ENCODE measurements at regions not wholly inside any gene's neighbourhood (a gene's known extent, or its start where the extent isn't known, plus 50 kb on each side); places are given as distances from the start of the nearest gene placed in this dataset.
"Not testable (repeated sequence)": the region's sequence is repeated elsewhere in the genome, so short reads cannot be mapped to it uniquely, and the experiment has no call there.

DNA sequence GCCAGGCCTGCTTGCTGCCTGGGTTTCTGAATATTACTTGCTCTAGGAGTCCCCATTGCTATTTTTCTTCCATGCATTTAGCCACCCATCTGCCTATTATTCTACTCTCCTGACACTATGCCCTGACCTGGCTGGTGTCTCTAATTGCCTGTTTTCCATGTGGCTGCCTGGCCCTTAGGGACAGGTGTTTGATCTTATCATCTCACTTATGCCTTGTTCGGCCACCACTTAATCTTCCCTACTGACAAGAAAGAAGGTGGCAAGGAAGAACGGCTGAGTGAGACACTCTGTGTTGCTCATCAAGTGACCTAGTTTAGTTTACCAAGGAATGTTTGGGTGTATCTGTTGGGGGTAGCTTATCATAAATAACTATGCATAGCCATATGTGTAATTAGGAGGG is 50.4 kb upstream of the RAPH1 start:
- DNase-seq, result peak; percentile 34

DNA sequence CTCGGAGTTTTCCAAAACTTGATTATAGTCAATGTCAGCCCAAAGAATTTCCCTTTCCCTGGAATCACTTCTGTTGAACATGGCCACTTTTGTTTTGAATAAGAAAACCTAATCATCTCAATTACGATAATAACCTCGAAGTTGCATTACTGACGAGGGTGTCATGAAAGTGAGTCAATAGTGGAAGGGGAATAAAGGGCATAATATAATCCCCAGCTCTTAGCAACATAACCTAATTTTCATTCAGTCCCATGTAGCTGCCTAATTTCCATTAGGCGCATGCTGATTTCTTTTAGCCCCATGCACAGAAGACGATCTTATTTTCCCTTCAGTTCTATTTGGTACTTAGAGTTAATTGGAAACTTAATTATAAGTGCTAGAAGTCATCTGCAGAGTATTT is 51.1 kb upstream of the RAPH1 start:
- peak; percentile 41 for DNase-seq

DNA sequence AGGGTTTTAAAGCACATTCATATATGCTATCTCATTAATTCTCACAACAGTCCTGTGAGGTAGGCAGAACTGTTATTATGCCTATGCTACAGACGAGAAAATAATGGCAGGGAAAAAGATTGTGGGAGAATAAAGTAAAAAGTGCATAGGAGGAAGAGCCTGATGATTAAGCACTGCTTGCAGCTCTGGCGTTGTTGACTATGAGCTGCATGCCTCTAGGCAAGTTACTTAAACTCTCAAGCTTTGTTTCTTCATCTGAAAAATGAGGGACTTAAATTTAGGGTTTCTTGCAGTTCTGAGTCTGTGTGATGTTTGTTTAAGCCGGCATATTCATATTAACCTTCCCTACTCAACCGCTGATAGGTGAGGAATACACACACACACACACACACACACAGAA is 51.6 kb upstream of the RAPH1 start:
- DNase-seq, result no peak

DNA sequence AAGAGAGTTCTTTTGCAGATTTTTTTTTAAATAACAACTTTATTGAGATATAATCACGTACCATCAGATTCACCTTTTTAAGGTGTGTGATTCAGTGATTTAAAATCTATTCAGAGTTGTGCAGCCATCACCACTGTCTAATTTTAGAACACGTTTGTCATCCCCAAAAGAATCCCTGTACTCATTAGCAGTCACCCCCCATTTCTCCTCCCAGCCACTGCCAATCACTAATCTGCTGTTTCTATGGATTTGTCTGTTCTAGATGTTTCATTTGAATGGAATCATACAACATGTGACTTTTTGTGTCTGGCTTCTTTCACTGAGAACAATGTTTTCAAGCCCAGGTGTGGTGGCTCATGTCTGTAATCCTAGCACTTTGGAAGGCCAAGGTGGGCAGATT is 55.4 kb upstream of the RAPH1 start:
- DNase-seq, result peak; percentile 6

DNA sequence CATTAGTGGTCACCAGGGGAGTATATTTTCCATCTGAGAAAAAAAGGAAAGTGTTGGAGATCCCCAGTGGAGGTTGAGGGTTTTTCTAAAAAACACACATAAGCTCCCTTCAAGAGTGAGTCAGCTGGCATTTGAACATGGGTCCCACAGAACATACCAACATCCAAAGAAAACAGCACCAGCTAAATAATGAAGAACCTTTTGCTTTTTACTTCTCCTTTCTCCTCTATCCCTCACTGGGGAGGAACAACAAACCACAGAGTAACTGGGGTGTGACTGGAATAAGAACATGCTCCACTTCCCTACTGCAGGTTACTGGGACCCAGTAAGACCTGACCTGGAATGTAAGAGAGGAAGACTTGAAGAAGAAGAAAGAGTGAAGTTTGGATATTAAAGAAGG is 56.5 kb upstream of the RAPH1 start:
- DNase-seq, result peak; percentile 26

DNA sequence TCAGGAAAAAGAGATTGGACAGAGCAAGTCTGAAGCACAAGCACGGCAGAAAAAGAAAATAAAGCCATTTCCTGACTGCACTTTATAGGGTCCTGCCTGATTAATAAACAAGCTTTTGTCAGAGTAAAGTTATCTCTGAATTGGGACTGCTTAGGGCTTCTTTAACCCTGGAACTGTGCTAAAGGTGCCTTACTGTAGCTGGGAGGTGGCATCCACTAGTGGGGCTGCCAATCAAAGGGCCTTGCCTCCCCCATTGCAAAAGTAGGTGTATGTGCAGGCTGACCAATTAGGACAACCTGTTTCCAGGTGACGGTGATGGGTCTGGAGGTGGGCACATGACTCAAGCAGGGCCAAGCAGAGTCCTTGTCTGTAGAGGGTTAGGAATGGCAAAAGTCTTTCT is 57.4 kb upstream of the RAPH1 start:
- no peak for DNase-seq

DNA sequence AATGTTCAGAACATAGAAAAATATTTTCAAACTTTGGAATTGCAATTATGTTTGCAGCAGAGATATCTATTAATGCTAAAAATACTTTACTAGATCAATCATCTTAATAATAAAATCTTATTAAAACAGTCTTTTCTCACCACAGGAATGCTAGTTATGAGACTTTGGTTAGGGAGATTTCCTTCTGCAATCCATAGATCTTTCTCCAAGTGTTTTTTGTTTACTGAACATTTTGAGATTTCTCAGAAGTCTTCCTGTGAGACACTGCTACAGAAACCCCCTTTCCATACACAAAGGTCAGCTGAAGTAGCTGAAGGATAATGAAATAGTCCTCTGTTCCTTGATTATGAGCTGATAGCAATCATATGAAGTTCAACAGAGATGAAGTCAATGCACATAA is 59.4 kb upstream of the RAPH1 start:
- peak; percentile 70 for DNase-seq

DNA sequence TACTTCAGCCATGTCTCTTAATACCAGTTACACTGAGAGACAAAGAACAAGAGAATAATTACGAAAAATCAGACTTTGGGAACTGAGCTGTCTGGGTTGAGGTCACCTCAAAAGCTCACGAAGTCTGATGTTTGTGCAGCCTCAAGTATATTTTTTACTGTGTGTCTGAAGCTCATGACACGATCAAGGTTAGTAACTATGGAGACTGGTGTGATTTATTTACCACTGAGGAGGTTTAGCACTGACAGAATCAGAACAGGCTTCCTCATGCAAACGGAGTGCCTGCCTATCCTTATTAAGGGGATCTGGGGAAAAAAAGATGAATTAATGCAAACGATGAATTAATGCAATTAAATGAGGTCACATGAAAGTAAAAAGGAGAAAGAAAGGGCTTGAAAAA is 61.1 kb upstream of the RAPH1 start:
- no peak for DNase-seq

DNA sequence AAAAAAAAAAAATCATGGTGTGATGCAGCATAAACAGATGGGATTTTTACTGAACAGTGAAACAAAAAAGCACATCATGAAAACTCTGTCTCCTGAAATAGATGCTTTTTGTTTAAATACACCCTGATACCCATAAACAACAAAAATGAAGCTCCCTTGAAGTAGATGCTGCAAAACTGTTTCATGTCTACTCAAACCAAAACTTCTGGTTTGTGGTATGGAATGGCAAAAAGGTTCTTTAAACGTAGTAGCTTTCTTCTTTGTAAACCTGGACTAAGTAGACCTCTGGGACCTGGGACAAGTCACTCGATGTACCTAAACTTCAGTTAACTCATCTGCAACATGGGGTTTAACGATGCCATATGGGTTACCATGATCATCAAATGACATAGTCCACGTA is 64.4 kb upstream of the RAPH1 start:
- DNase-seq, result no peak

DNA sequence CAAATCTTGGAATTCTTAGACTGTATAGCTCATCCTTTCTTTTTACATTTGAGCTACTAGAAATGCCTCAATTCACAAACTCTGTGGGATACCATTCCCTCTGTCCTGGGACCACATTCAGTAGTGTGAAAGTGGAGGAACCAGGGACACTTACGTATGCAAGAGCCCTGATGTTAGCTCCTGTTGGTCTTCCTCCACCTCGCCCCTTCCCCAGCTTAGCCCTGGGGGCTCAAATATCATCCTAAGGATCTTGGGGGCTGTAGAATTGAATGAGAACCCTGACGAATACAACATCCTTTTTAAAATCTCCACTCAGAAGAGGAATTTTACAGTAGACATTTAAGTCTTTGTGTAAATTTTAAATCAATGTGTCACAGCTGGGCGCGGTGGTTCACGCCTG is 65.2 kb upstream of the RAPH1 start:
- DNase-seq, result no peak

DNA sequence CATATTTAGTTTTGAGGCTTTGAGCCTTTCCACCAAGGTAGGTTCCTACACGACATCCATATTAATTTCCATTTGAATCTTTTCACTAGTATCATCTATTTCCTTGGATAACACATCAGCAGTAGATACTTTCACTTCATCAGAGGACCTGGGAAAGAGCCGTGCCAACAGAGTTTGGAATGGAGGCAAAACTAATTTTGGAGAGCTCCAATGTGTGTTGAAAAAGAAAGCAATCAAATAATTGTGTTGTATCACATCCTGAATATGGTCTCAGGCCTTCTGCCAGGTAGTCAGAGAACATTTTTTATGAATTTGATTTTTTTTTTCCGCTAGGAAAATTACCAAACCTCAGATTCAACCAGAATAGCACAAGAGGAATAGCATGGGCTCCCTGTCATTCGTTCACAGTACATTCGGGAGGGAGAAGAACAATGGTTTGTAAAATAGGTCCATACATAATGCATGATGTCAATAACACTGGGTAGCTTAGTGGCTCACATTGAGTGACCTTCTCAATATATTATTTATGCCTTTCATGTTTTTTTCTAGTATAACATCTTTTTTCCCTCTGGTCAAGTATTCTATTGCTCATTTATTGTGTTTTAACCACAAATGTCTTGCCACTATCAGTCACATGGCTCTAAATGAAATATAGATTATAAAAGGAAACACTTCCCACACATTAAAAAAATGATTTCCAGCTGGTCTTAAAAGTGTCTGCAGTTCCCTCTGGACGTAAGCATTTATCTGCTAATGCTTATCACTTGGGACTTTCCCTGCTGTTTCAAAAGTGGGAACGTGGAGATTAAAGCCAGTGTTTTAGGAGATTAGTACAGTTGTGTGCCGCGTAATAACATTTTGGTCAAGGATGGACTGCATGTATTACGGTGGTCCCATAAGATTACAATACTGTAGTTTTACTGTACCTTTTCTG is 68.6 kb upstream of the RAPH1 start:
- peak; percentile 4 for DNase-seq

DNA sequence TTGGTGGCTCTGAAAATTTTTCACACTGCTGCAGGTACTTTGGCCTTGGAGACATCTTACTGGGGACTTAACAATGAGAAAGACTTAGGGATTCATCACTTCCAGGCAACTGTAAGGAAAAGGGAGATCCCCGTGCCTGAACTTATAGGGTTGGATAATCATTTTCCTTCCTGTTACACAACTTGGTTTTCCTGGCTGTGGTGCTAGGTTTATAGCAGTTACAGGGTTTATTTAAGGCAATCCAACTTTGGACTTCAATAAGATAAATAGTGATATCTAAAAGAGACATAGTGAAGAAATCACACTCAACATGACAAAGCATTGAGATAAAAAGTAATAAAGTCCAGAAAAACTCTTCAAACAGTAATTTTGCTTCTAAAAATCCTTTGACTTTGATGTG is 70.2 kb upstream of the RAPH1 start:
- DNase-seq, result no peak

DNA sequence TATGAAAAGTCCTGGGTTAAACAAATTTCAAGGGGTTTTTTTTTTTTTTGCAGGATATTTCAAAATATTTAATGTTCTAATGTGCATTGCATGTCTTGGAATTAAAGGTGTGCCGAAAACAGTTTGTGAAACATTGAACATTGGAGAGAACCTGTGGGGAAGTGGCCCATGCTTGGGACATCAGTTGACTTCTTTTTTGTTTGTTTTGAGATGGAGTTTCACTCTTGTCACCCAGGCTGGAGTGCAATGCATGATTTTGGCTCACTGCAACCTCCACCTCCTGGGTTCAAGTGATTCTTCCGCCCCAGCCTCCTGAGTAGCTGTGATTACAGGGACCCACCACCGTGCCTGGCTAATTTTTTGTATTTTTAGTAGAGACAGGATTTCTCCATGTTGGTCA is 71.0 kb upstream of the RAPH1 start:
- no peak for DNase-seq

DNA sequence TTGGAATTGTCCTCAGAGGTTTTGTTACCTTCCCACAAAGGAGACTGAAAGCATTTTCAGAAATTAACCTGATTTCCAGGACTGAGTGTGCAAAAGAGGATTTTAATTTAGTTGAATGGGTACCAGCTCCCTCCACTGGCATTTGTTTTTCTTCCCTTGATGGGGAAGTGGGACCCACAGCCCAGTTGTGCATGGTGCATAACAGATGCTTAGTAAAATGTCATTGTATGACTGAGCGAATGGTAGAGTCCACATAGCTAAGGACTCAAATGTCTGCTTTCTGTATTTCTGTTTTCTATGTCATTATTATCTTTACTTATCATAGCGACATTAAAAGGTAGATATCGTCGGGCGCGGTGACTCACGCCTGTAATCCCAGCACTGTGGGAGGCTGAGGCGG is 75.5 kb upstream of the RAPH1 start:
- no peak for DNase-seq

DNA sequence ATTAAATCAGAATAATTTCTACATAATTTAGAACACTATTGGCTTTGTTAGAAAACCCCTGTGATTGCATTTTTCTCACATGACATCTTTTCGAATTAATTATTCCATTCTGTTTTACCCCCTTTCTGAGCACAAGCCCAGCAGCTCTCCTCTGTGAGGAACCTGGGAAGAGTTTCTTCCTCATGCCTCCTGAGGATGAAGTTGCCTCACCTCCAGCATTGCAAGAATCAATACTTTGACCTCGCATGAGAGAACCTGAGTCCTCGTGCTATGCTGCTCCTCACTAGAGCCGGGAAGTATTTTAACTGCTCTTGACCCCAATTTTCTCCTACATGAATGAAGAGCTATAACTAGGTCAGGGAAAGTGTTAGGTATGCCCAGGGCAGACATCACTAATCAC is 77.1 kb upstream of the RAPH1 start:
- no peak for DNase-seq

DNA sequence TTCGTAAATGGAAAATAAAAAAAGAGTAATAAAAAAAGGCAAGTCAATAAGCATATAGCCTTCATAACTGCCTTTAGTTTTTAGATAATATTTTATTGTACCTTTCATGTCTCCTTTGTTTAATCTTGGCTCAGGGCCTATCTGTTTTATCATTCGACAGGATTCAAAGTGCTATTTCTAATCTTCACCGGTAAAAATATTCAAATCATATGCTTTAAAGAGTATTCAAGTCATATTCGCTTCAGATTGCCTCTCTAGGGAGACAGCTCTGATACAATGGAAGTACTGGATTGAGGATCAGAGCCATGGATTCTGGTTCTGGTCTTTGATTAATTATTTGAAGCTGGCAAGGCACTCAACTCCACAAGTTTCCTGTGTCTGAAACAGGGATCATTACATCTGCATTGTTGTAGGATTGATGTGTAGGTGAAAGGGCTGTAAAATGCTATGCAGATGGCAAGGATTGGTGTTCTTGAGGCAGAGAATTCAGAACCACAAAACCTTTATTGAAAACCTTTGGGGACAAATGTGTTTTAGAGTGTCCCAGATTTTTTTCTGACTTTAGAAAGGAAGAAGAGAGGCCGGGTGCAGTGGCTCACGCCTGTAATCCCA is 84.3 kb upstream of the RAPH1 start:
- no peak for DNase-seq

DNA sequence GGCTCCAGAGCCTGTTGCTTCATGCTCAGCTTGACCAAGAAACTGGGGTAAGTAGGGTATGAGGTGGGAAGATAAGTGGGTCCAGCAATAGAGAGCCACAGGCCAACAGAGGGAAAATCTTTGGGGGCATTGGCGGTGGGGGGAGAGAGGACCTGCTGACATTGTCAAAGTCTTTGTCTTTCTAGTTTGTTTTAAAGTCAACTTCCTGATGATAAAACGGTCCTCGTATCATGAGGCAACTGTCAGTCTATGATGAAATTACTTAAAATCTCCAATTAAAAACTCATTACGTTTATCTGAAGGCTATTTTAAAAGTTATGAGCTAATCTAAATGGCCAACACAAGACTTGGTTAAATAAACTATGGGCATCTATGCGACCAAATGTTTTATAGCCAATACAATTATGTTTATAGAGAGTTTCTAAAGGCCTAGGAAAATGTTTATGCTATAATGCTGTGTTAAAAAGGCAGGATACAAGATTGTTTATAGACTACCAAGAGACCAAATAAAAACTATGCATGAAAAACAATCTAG is 84.4 kb upstream of the CD28 start:
- no peak for DNase-seq

DNA sequence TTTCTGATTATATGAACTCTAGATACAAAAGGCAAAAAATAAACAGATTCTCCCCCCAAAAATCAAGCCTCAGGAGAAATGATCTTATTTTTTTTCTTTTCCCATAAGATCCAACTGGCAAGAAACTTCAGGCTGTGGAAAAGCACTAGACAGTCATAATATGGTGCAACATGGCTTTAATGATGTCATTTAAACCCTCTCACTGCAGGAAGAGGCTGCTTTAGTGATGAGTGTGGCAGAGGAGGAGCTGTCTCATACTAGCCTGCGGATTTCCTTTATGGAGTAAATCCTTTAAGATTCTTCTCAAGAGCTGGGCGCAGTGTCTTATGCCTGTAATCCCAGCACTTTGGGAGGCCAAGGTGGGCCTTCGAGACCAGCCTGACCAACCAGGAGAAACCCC is 83.3 kb upstream of the CD28 start:
- peak; percentile 96 for DNase-seq

DNA sequence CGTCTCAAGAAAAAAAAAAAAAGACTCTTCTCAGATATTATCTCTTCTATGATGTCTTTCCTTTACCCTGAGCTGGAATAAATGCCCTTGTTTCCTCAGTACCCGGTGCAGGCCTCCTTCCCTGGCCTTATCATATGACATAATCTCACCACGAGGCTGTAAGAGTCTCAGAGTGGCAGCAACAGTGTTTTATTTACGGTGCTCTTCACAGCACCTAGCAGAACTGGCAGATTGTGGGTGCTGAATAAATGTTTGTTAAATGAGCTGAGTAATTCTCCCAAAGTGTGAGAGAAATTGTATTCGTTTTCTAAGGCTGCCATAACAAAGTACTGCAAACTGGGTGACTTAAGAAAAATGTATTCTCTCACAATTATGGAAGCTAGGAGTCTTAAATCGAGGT is 82.8 kb upstream of the CD28 start:
- peak; percentile 33 for DNase-seq

DNA sequence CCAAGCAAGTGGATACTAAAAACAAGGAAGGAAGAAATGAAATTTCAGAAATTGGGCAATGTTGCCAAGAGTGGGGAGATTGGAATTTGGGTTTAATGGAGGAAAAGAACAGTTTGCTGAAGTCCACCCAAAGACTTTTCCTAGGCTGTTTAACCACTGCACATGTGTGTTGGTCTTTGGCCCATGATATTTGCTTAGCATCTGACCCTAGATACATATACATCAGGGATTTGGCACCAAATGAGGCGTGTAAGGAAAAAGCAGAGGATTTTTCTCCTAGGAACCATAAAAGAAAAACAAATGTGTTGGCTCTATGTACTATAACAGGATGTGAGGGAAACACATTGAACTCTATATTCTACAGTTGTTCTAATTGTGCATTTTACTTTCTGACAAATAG is 80.7 kb upstream of the CD28 start:
- no peak for DNase-seq

DNA sequence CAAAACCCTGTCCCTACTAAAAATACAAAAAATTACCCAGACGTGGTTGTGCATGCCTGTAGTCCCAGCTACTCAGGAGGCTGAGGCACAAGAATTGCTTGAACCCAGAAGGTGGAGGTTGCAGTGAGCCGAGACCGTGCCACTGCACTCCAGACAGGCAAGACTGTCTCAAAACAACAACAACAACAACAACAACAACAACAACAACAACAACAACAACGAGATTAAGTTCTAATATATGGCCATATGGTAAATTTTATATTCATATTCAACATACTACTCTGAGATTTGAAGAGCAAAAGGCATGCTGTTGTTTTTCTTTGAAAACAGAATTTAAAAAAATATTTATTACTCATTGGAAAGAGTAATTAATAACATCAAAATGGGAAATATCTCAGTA is 80.2 kb upstream of the CD28 start:
- not testable (repeated sequence) for DNase-seq

DNA sequence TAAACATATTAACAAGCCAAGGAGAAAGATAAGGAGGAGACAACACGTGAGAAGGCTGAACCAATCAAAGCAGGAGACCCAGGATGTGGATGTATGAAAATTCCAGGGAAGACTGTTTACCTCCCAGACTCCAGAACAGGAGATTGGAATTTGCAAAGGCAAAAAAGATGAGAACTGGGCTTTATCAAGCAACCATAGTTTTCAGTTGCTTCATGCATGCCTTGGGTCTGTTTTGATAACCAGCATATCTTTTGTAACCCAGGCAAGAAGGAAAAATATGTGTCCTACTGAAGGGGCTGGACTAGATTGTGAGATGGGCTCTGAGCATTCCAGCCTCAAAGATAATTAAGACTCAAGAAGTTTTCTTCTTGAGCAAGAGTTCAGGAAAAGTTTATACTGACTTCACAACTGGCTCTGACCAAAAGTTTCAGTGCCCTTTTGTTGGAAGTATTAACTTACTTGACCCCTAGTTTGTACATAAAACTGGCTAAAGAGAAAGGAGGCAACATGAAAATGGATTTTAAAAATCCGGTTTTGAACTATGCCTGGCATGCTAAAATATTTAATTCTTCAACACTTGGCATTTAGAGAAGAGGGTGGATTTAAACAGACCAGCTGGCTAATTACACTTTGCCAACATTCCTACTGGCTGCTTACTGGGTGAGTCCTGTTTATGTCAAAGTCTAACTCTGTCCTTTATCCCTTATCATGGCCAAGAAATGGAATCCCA is 79.3 kb upstream of the CD28 start:
- peak; percentile 75 for DNase-seq

DNA sequence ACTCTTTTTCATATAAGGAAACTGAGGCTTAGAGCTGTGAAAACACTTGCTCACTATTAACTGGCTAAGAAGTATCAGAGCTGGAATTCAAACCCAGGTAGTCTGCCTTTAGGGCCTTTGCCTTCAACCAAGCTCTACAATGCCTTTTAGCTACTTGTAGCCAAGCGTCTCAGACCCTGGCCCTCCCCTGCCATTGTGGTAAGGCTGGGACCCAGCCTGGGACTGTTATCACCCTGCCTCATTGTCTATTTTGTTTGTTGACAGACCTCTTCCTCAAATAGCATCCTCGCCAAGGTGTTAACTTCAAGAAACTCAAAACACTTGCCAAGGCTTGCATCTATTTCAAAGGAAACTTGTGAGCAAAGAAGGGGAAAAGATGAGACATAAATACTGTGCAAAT is 76.7 kb upstream of the CD28 start:
- no peak for DNase-seq

Measured in fibroblast of skin of right biceps (primary cell).